PC-3 (cell line): ENCODE measurements at regions not wholly inside any gene's neighbourhood (a gene's known extent, or its start where the extent isn't known, plus 50 kb on each side); places are given as distances from the start of the nearest gene placed in this dataset.

Experiments used
- EZH2 ChIP-seq: fragments of 300-600 bp; sonication (generic); IDR thresholded peaks from one replicate; pipeline ENCODE4 v1.6.1; 2017; ENCODE audit warnings: antibody characterized with exemption, mild to moderate bottlenecking, low read length; ENCODE audit not compliant: unreplicated experiment
- EZH2phosphoT487 ChIP-seq: fragments of 300-600 bp; sonication (generic); IDR thresholded peaks from 2 replicates; pipeline ENCODE4 v1.6.1; 2018; ENCODE audit warnings: mild to moderate bottlenecking, antibody characterized with exemption, low read length, borderline replicate concordance
- TF ChIP-seq, protein P1 (sequence below): fragments of 300-600 bp; sonication (generic); conservative IDR thresholded peaks from 2 replicates; pipeline ENCODE4 v1.5.1; 2017; ENCODE audit warnings: antibody characterized with exemption, low read depth, mild to moderate bottlenecking, low read length

DNA sequence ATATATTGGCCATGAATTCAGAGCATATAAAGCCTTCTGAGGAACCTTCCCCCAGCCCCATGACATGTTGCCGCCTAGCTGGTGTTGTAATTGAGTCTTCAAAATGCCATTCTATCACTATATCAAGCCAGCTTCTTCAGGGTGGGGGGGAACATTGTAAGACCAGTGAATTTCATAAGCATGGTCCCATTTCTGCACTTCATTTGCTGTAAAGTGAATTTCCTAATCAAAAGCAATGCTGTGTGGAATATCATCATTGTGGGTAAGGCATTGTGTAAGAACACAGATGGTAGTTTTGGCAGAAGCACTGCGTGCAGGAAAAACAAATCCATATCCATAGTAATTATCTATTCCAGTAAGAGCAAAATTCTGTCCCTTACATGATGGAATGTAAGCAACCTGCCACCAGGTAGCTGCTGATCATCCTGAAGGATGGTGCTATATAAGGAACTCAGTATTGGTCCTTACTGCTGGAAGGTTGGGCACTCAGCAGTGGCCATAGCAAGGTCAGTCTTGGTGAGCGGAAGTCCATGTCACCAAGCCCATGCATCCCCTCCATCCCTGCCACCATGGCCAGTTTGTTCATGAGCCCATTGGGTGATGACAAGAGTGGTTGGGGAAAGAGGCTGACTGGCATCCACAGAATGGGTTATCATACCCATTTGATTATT, 159.4 kb downstream of the COPS8 start:
- TF ChIP-seq, protein P1, sequence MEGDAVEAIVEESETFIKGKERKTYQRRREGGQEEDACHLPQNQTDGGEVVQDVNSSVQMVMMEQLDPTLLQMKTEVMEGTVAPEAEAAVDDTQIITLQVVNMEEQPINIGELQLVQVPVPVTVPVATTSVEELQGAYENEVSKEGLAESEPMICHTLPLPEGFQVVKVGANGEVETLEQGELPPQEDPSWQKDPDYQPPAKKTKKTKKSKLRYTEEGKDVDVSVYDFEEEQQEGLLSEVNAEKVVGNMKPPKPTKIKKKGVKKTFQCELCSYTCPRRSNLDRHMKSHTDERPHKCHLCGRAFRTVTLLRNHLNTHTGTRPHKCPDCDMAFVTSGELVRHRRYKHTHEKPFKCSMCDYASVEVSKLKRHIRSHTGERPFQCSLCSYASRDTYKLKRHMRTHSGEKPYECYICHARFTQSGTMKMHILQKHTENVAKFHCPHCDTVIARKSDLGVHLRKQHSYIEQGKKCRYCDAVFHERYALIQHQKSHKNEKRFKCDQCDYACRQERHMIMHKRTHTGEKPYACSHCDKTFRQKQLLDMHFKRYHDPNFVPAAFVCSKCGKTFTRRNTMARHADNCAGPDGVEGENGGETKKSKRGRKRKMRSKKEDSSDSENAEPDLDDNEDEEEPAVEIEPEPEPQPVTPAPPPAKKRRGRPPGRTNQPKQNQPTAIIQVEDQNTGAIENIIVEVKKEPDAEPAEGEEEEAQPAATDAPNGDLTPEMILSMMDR: no peak
- TF ChIP-seq EZH2phosphoT487: no peak
- no peak for TF ChIP-seq EZH2
